Prostate gland (tissue), 2 donors: ENCODE measurements at regions not wholly inside any gene's neighbourhood (a gene's known extent, or its start where the extent isn't known, plus 50 kb on each side); places are given as distances from the start of the nearest gene placed in this dataset.

Experiments used
- DNase-seq: peaks from one replicate; pipeline ENCODE4 v3.0.0-alpha.2; 2019; ENCODE audit warnings: low spot score
- H3K27ac ChIP-seq, 2 donors: fragments of 200-600 bp; sonication (generic); 2 replicates each; pipeline ENCODE4 v1.5.1; 2017 to 2019
- H3K27me3 ChIP-seq: fragments of 200-600 bp; sonication (generic); replicated peaks from 2 replicates; pipeline ENCODE4 v1.5.1; 2019; ENCODE audit not compliant: insufficient read depth
- H3K36me3 ChIP-seq, 2 donors: fragments of 200-600 bp; sonication (generic); 1 replicate in 1 of 2; 2 replicates in 1 of 2; pipeline versions ENCODE4 v1.5.1 to v1.8.1; 2017 to 2019
- H3K4me1 ChIP-seq: fragments of 200-600 bp; sonication (generic); replicated peaks from 2 replicates; pipeline ENCODE4 v1.5.1; 2019
- H3K4me3 ChIP-seq, 2 donors: fragments of 200-600 bp; sonication (generic); 2 replicates each; pipeline ENCODE4 v1.5.1; 2017 to 2019
- H3K9me3 ChIP-seq: fragments of 200-600 bp; sonication (generic); 2 replicates; pipeline ENCODE4 v1.5.1; 2017
- CTCF ChIP-seq, 4 experiments: fragments of 200-600 bp in 2 of 4; fragments of 450-650 bp in 2 of 4; sonication (generic) in 2 of 4; IDR thresholded peaks; 1 replicate in 3 of 4; 2 replicates in 1 of 4; pipeline ENCODE4 v1.5.1; 2016 to 2019; ENCODE audit warnings: antibody characterized with exemption in 4 of 4, mild to moderate bottlenecking in 2 of 4, moderate library complexity in 2 of 4
- POLR2A ChIP-seq: fragments of 450-650 bp; IDR thresholded peaks from one replicate; pipeline ENCODE4 v1.6.1; 2016; ENCODE audit warnings: antibody characterized with exemption, mild to moderate bottlenecking
- POLR2AphosphoS5 ChIP-seq: sonication (generic); formaldehyde crosslinking; IDR thresholded peaks from one replicate; pipeline ENCODE4 v1.6.1; 2017; ENCODE audit warnings: antibody characterized with exemption
- WGBS: methylation state at CpG from one replicate; pipeline ENCODE4 v1.1.5; 2018; 5-methylcytosine and 5-hydroxymethylcytosine counted together
- intact Hi-C: fragments of 100-400 bp; cut with DNase I; formaldehyde crosslinking; loops from one replicate; pipeline ENCODE4 v1.14.2; 2022

- no peak for DNase-seq
- Histone ChIP-seq H3K36me3 (no peaks in the 10 kb centered on the region), H3K4me1 (no peaks in the 10 kb centered on the region), H3K27me3 (no peaks in the 10 kb centered on the region), H3K9me3 (no peaks in the 10 kb centered on the region), H3K27ac (no peak overlapping the region), H3K4me3 (no peak overlapping the region)
- intact Hi-C loops = no loop called here
- no peak for TF ChIP-seq CTCF (IDR thresholded peaks at IDR 0.05)
- no peak for TF ChIP-seq POLR2AphosphoS5
- no peak for TF ChIP-seq POLR2A
- WGBS = 91% methylated on average over 4 of the region's 4 CpGs
Measured at GRCh38 chr2:51511002-51511401, 479.1 kb upstream of the NRXN1 start.

GRCh38 chr2:51510303-51510702 lies 478.4 kb upstream of the NRXN1 start:
- Histone ChIP-seq H3K4me1 (no peaks in the 10 kb centered on the region), H3K27me3 (no peaks in the 10 kb centered on the region), H3K4me3 (no peak overlapping the region), H3K36me3 (no peaks in the 10 kb centered on the region), H3K27ac (no peak overlapping the region), H3K9me3 (no peaks in the 10 kb centered on the region)
- intact Hi-C loops = no loop called here
- no peak for TF ChIP-seq POLR2A
- TF ChIP-seq CTCF (IDR thresholded peaks at IDR 0.05) = no peak
- no peak for TF ChIP-seq POLR2AphosphoS5
- 53% methylated on average over 3 of the region's 3 CpGs for WGBS
- DNase-seq = no peak

GRCh38 chr2:51505533-51505932 lies 473.6 kb upstream of the NRXN1 start:
- intact Hi-C loops = no loop called here
- TF ChIP-seq POLR2A = no peak
- TF ChIP-seq POLR2AphosphoS5 = no peak
- no peak for TF ChIP-seq CTCF (IDR thresholded peaks at IDR 0.05)
- Histone ChIP-seq H3K27ac (no peak overlapping the region), H3K4me1 (no peaks in the 10 kb centered on the region), H3K4me3 (no peak overlapping the region), H3K27me3 (no peaks in the 10 kb centered on the region), H3K9me3 (no peaks in the 10 kb centered on the region), H3K36me3 (no peaks in the 10 kb centered on the region)
- no peak for DNase-seq
- 86% methylated on average over 4 of the region's 4 CpGs for WGBS

- Histone ChIP-seq H3K27ac (no peak overlapping the region), H3K36me3 (no peaks in the 10 kb centered on the region), H3K4me3 (no peak overlapping the region), H3K4me1 (no peaks in the 10 kb centered on the region), H3K9me3 (no peaks in the 10 kb centered on the region), H3K27me3 (no peaks in the 10 kb centered on the region)
- DNase-seq = no peak
- TF ChIP-seq POLR2A = no peak
- TF ChIP-seq POLR2AphosphoS5 = no peak
- TF ChIP-seq CTCF (IDR thresholded peaks at IDR 0.05) = no peak
- intact Hi-C loops = no loop called here
- WGBS = 60% methylated on average over 3 of the region's 3 CpGs
Measured at GRCh38 chr2:51490576-51491234, 458.8 kb upstream of the NRXN1 start.

- WGBS = 56% methylated on average over 2 of the region's 2 CpGs
- no peak for TF ChIP-seq POLR2AphosphoS5
- no peak for TF ChIP-seq CTCF (IDR thresholded peaks at IDR 0.05)
- no peak for TF ChIP-seq POLR2A
Measured at GRCh38 chr2:51484605-51485004, 452.7 kb upstream of the NRXN1 start.

More at GRCh38 chr2:51484605-51485004, 452.7 kb upstream of the NRXN1 start:
- H3K36me3 ChIP-seq = no peaks in the 10 kb centered on the region
- no peaks in the 10 kb centered on the region for H3K4me1 ChIP-seq
- H3K27ac ChIP-seq = no peak overlapping the region
- DNase-seq = no peak
- H3K4me3 ChIP-seq = no peak overlapping the region
- no peaks in the 10 kb centered on the region for H3K9me3 ChIP-seq
- intact Hi-C loops = no loop called here
- no peaks in the 10 kb centered on the region for H3K27me3 ChIP-seq
